Left ventricle myocardium superior (tissue), 1 donor: ENCODE measurements at regions not wholly inside any gene's neighbourhood (a gene's known extent, or its start where the extent isn't known, plus 50 kb on each side); places are given as distances from the start of the nearest gene placed in this dataset.
"Not testable (repeated sequence)": the region's sequence is repeated elsewhere in the genome, so short reads cannot be mapped to it uniquely, and the experiment has no call there.

Source experiments
- ATAC-seq: fragments of 200-7000 bp; cut with Tn5 transposase; one replicate; pipeline ENCODE4 v1.9.1; 2020; ENCODE audit warnings: mild to moderate bottlenecking, moderate library complexity
- DNase-seq: peaks from one replicate; pipeline ENCODE4 v3.0.0-alpha.2; 2020
- intact Hi-C: fragments of 100-400 bp; cut with micrococcal nuclease; formaldehyde crosslinking; loops from one replicate; pipeline ENCODE4 v1.11.0; 2022
- donor health status: DM: no; HTN: yes; CAD: no; lungs with severe emphysema.

DNA sequence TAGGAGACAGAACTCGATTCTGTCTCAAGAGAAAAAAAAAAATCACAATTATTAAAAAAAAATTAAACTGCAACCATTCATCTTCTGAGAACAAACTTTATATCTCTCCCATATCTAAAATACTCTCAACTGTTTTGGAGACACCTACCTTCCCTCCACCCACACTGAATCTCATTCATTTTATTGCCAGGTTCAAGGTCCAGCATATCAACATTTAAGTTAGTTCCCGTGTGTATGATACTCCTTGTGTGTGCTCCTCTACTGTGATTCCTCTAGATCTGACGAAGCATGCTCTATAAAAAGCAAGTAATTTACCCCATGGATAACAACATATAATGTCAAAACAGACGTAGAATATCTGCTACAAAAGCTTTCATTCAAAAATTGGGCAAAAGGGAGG lies 351.8 kb upstream of the SORCS1 start:
- no peak for DNase-seq
- ATAC-seq = no peak

DNA sequence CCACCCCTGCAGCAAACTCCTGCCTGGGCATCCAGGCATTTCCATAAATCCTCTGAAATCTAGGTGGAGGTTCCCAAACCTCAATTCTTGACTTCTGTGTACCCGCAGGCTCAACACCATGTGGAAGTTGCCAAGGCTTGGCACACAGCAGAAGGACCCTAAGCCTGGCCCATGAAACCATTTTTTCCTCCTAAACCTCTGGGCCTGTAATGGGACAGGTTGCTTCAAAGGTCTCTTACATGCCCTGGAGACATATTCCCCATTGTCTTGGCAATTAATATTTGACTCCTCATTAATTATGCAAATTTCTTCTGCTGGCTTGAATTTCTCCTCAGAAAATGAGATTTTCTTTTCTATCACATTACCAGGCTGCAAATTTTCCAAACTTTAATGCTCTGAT lies 339.5 kb upstream of the SORCS1 start:
- DNase-seq, ATAC-seq, intact Hi-C loops: not testable (repeated sequence)

More for the DNA sequence above, 351.8 kb upstream of the SORCS1 start:
- intact Hi-C loops = no loop called here

- no peak for DNase-seq
- intact Hi-C loops = no loop called here
- no peak for ATAC-seq
Observed at GRCh38 chr10:107502229-107502985, 337.9 kb upstream of the SORCS1 start.

GRCh38 chr10:107498983-107499382 lies 334.5 kb upstream of the SORCS1 start:
- ATAC-seq = no peak
- intact Hi-C loops = no loop called here
- DNase-seq = no peak

DNA sequence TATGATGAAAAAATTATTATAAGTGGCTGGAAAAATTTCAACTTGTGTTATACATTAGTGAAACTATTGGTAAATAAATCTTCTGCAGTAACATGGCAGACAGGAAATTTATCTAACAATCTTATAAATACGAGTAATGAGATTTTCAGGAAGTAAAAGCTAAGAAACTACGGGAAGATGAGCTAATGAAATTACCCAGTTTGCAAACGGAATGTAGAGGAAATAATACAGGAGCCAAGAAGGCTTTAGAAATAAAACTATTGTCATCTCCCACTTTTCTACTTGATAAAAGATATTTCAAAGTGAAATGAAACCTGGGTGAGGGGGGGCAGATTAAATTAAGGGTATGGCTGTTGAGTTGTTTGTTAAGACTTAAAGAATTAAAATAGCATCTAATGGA lies 332.5 kb upstream of the SORCS1 start:
- no peak for DNase-seq
- intact Hi-C loops = no loop called here
- ATAC-seq = no peak

GRCh38 chr10:107496594-107496993 lies 332.1 kb upstream of the SORCS1 start:
- ATAC-seq = no peak
- DNase-seq = no peak
- intact Hi-C loops = no loop called here

DNA sequence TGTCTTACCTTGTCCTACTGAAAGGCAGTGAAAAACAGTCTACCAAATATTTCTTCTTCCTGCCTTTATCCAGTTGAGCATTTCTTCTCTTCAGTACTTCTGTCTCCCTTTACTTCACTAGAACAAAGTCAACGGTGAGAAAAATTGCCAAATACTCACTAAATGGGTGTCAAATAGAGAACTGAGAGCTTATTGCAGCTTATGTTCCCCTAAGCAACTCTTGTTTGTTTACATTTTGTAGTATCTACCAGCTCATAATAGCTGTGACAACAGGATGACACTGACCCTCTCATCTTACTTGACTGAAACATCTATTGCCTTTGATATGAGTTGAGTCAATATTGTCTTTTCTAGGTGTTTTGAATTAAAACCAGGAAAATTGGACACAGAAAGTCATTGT lies 327.9 kb upstream of the SORCS1 start:
- ATAC-seq = no peak

DNA sequence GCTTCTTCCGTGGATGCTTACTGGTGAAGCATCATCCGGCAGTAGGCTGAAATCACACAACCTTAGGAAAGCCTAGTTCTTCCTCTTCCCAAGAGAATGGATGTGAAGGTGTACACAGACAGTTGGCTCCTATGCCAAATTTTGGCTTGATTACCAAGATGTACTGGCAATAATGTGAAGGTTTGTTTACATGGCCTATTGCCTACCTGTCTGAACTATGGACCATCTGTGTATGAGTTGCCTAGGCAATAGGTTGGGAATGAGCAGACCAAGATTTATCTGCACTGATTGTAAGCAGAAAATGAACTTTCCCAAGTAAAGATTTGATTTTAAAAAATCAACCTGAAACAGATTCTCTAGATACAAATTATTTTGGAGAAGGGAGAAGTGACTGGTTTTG lies 325.9 kb upstream of the SORCS1 start:
- intact Hi-C loops = no loop called here
- DNase-seq (no peak), ATAC-seq (no peak)

More for the DNA sequence above, 327.9 kb upstream of the SORCS1 start:
- DNase-seq = no peak
- intact Hi-C loops = no loop called here

DNA sequence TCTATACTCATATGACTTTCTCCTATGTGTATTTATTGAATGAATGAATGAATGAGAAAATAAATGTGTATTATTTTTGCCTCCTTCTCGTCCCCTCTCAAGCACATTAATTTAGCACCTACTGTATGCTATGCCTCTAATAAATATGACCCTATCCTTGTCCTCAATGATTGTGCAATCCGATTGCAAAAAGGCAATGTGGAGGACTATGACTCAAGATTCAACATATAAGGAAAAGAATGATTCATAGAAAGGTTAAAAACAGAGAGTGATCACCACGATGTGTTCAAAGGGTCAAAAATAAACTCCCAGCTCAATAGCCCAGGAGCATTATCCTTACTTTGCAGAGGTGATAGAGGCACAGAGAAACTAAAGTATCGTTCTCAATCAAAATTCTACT lies 322.8 kb upstream of the SORCS1 start:
- no peak for DNase-seq
- intact Hi-C loops = no loop called here
- no peak for ATAC-seq

GRCh38 chr10:107485019-107485418 lies 320.5 kb upstream of the SORCS1 start:
- intact Hi-C loops = no loop called here
- ATAC-seq = no peak
- DNase-seq = no peak

DNA sequence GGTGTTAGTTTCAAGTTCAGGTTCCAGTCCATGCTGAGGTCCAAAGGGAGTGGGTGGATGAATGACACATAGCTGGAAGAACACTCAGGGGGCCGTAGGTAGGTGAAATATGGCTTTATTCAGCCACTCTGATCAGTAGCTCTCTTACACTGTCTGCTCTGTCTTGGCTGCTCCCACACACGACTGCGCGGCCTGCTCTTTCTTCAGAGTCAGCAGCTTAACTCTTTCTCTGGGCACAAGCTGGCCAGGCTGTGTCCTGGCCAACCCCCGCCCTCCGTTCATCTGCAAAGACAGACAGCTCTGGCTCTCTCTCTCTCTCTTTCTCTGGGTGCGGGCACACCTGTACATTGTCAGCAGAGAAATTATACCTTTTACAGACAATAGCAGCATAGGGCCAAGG lies 317.4 kb upstream of the SORCS1 start:
- intact Hi-C loops = no loop called here
- no peak for ATAC-seq
- DNase-seq = no peak

GRCh38 chr10:107481224-107481623 lies 316.7 kb upstream of the SORCS1 start:
- ATAC-seq = no peak
- intact Hi-C loops = no loop called here
- no peak for DNase-seq

DNA sequence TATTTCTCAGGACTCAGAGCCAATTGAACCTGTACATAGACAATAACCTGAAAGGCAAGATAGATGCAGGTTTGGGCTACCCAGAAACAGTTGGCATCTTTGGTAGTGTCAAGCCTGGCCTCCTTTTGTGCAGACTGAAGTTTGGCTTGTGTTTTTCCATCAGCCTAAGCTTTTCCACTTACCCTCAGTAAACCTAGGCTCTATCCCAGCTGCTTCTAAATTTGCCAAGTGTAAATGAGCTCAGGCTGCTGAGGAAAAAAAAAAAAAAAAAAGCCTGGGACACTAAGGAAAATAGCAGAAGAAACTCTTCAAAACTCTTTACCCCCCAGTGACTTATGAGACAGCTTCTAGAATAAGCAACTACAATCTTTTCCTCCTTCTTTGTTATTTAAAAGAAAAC lies 316.3 kb upstream of the SORCS1 start:
- intact Hi-C loops = no loop called here
- ATAC-seq = no peak

DNA sequence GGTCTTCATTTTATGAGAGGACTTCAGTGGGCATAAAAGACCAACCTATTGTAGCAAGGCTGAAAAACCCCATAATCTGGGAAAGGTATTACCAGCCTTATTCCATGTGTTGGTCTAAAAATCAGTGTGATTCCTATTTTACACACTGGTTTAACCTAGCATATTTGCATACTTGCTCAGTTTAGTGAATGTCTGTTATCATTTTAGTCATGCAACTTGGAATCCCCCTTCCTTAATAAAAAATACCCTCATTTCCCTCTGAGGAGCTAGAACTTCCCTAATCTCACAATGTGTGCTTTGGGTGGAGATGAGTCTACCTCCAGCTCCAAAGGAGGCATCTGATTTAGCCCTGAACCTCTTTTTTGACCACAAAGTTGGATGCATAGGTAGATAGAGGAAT lies 312.8 kb upstream of the SORCS1 start:
- intact Hi-C loops = no loop called here
- DNase-seq = no peak
- no peak for ATAC-seq

More for the DNA sequence above, 316.3 kb upstream of the SORCS1 start:
- no peak for DNase-seq

DNA sequence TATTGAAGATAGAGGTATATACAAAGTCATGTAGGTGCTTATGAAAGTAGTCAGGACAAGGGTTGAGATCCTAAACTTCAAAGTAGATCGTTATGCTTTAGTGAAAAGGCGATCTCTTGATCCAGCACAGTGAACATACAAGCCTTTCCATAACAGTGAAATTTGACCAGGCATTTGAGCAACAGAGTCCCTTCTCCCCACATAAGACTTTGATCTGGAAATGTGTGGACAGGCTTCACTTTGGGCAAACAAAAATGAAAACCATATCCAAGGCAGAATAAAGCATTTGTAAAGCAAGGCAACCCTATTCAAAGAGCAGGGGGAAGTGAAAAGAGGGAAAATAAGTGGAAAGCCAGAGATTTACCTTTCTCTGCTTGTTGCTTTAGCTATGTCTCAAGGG lies 311.9 kb upstream of the SORCS1 start:
- intact Hi-C loops = no loop called here
- DNase-seq (no peak), ATAC-seq (no peak)

DNA sequence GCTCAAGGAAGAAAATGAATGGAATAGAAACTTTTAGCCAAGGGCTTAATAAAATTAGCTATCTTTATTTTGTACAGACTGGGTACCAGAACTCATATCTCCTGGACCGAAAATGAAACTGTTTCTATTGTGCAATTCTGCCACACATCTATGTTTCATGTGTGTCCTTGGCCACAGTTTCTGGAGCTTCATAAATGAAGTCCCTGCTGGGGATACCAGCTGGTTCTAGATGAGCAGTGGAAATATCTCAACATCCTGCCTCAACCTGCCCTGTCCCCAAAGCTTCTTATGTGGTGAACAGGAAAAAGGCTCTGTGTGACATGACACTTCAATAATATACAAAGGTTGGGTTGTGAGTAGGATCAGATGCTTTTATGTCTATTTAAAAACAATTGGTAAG lies 310.1 kb upstream of the SORCS1 start:
- DNase-seq (no peak), ATAC-seq (no peak)
- intact Hi-C loops = no loop called here

DNA sequence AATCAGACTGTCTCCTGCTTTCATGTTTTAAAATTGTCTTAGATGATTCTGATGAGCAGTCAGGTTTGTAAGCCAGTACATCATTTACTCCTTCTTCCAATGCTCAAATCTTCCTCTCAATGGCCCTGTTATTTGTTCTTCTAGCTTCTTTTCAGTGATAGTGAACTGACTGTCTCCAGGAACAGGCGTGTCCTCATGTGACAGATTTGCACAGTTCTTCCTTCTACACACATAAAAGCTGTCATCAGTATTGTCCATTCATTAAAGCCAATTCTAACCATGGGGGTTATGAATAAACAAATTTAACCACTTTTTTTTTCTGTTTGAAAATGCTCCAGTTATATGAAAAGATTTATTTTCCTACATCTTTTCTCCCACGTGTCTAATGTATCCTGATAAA lies 308.7 kb upstream of the SORCS1 start:
- intact Hi-C loops = no loop called here
- DNase-seq = no peak
- ATAC-seq = no peak

- DNase-seq (no peak), ATAC-seq (no peak)
- intact Hi-C loops = no loop called here
Observed at GRCh38 chr10:107471911-107472310, 307.4 kb upstream of the SORCS1 start.

DNA sequence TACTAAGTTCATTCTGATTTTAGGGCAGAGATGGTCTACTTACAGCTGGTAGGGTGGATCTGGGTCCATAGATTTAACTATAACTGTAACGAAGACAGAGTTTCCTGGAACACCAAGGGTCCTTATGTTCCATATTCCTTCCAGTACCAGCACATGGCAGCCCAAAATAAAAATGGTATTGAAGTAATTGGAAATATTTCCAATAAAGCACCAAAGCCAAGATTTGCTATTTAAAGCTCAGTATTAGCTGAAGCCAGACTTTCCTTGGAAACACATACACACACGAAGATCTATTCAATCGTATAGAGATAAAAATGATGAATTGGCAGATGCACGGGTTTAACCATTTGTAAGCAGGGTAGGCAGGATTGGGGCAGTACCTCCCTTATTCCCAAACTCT lies 289.1 kb upstream of the SORCS1 start:
- ATAC-seq = no peak
- DNase-seq = no peak
- intact Hi-C loops = no loop called here

DNA sequence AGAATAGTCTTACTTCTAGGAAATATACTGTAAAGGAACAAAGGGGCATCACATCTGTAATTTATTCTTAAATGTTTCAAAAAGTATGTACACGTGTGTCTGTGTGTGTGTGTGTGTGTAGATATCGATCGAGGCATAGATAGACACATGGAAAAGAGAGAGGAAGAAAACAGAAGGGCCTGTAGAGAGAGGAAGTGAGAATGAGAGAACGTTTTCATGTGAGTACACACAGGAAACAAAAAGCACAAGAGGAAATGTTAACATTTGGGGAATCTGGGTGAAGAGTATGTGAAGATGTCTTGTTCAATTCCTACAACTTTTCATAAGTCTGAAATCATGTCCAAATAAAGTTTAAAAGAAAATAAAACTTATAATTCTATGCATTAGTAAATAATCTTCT lies 286.5 kb upstream of the SORCS1 start:
- no peak for ATAC-seq
- DNase-seq = no peak
- intact Hi-C loops = no loop called here

DNA sequence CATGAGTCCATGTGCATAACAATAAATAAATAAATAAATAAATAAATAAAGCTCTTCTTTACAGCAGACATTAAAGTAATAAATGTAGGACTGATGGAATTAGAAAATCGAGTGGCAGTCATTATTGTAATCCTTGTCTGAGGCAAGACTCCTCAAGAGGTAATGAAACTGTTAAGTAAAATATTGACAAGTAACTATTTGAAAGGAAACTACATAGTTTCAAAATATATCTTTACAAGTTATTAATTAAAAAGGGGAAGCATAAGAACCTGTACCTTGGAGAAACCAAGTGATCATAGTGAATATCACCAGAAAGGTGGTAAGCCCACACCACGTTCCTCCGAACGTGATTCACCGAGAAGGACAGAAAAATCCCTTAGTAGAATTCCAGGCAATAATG lies 285.6 kb upstream of the SORCS1 start:
- DNase-seq (no peak), ATAC-seq (no peak)
- intact Hi-C loops = no loop called here

DNA sequence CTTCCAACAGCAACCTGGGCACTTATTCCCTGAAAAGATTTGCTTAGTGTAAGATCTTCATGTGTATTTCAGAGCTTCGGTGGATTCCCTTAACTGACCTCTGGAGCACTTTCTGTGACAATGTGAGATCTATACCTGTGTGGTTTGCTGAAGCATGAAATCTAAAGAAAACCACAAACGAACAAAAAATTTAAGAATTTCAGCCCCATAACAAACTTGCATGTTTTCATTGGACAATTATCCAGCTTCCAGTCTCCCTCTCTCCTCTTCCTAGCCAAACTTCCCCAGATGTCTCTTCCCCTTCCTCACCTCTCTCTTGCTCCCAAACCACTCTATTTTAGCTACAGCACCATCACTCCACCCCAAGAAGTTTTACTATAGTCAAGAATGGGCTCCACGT lies 279.9 kb upstream of the SORCS1 start:
- ATAC-seq (no peak), DNase-seq (no peak)
- intact Hi-C loops = no loop called here
